OCI-LY1 (cell line): ENCODE measurements at regions not wholly inside any gene's neighbourhood (a gene's known extent, or its start where the extent isn't known, plus 50 kb on each side); places are given as distances from the start of the nearest gene placed in this dataset.

Experiments used
- H2AFZ ChIP-seq: fragments of 200-600 bp; sonication (generic), shearing (Covaris generic); 2 replicates; pipeline ENCODE4 v1.6.0; 2014; ENCODE audit warnings: antibody characterized with exemption, mild to moderate bottlenecking, low read length
- H3F3A ChIP-seq: fragments of 200-600 bp; sonication (generic), shearing (Covaris generic); 2 replicates; pipeline ENCODE4 v1.6.0; 2014; ENCODE audit warnings: mild to moderate bottlenecking, antibody characterized with exemption, low read length, moderate library complexity; ENCODE audit not compliant: insufficient read depth
- H3K27ac ChIP-seq: fragments of 200-600 bp; sonication (generic); 2 replicates; pipeline ENCODE4 v1.5.1; 2014; ENCODE audit warnings: low read length, mixed run types, mild to moderate bottlenecking, low read depth; ENCODE audit not compliant: poor library complexity, severe bottlenecking
- H3K27me3 ChIP-seq: fragments of 200-600 bp; sonication (generic); 2 replicates; pipeline ENCODE4 v1.6.0; 2014; ENCODE audit warnings: antibody characterized with exemption, mild to moderate bottlenecking, low read length, moderate library complexity; ENCODE audit not compliant: insufficient read depth
- H3K36me3 ChIP-seq: fragments of 200-600 bp; sonication (generic); 2 replicates; pipeline ENCODE4 v1.6.1; 2014; ENCODE audit warnings: mild to moderate bottlenecking, antibody characterized with exemption, low read length, moderate library complexity, mixed read lengths; ENCODE audit not compliant: insufficient read depth
- H3K4me1 ChIP-seq: fragments of 200-600 bp; sonication (generic); 2 replicates; pipeline ENCODE4 v1.5.1; 2014; ENCODE audit warnings: mild to moderate bottlenecking, low read length, moderate library complexity; ENCODE audit not compliant: insufficient read depth, severe bottlenecking
- H3K4me2 ChIP-seq: fragments of 200-600 bp; sonication (generic), shearing (Covaris generic); 2 replicates; pipeline ENCODE4 v1.6.1; 2014; ENCODE audit warnings: low read length
- H3K4me3 ChIP-seq: fragments of 200-600 bp; sonication (generic); 2 replicates; pipeline ENCODE4 v1.5.1; 2014; ENCODE audit warnings: low read length, low read depth, mild to moderate bottlenecking, mixed read lengths; ENCODE audit not compliant: poor library complexity, severe bottlenecking
- H3K79me2 ChIP-seq: fragments of 200-600 bp; shearing (Covaris generic); 2 replicates; pipeline ENCODE4 v1.6.1; 2016; ENCODE audit warnings: mixed run types, low read length, mixed read lengths; ENCODE audit not compliant: insufficient read depth
- H3K9ac ChIP-seq: fragments of 200-600 bp; sonication (generic), shearing (Covaris generic); 2 replicates; pipeline ENCODE4 v1.6.1; 2014; ENCODE audit warnings: mild to moderate bottlenecking, low read length, mixed read lengths
- H3K9me2 ChIP-seq: fragments of 200-600 bp; sonication (generic), shearing (Covaris generic); 2 replicates; pipeline ENCODE4 v1.6.1; 2014; ENCODE audit warnings: low read depth, mild to moderate bottlenecking, low read length, mixed read lengths
- H3K9me3 ChIP-seq: fragments of 200-600 bp; shearing (Covaris generic); 2 replicates; pipeline ENCODE4 v1.6.1; 2014; ENCODE audit warnings: low read length, mixed read lengths
- H4K20me1 ChIP-seq: fragments of 200-600 bp; sonication (generic), shearing (Covaris generic); 2 replicates; pipeline ENCODE4 v1.6.0; 2016; ENCODE audit warnings: mild to moderate bottlenecking, low read length; ENCODE audit not compliant: insufficient read depth
- CTCF ChIP-seq: fragments of 200-600 bp; sonication (generic), shearing (Covaris generic); IDR thresholded peaks from 2 replicates; pipeline ENCODE4 v1.5.1; 2017; ENCODE audit warnings: mild to moderate bottlenecking, antibody characterized with exemption, low read length, moderate library complexity, mixed read lengths
- EZH2 ChIP-seq: fragments of 200-600 bp; sonication (generic), shearing (Covaris generic); IDR thresholded peaks from 2 replicates; pipeline ENCODE4 v1.8.0; 2017; ENCODE audit warnings: borderline replicate concordance, mixed run types, mild to moderate bottlenecking, antibody characterized with exemption, low read length, moderate library complexity, mixed read lengths

DNA sequence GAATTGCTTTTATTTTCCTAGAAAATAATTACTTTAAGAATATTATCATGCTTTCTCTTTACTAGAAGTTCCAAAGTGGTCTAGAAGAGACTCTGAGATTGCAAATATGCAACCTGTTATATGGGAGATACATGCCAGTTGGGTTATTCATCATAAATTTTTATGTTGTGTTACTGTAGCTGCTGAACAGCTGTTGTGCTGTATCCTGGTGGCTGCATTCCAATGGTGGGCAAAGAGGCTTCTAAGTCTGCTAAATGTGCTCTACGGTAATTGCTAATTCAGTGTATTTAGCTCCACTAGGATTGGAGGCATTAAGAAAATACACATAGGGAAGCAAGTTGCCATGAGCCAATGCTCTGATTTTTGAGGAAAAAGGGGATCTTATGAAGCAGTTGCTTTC is 409.0 kb downstream of the TUSC7 start:
- H3K27me3 ChIP-seq: no peaks in the 10 kb centered on the region
- H2AFZ ChIP-seq: no peak overlapping the region
- H4K20me1 ChIP-seq: no peaks in the 10 kb centered on the region
- no peaks in the 10 kb centered on the region for H3K36me3 ChIP-seq
- TF ChIP-seq CTCF (no peak), EZH2 (no peak)
- H3K9me3 ChIP-seq: no peaks in the 10 kb centered on the region
- no peak overlapping the region for H3K4me2 ChIP-seq
- no peak overlapping the region for H3K27ac ChIP-seq
- no peaks in the 10 kb centered on the region for H3K79me2 ChIP-seq
- no peaks in the 10 kb centered on the region for H3K4me1 ChIP-seq
- H3K9ac ChIP-seq: no peak overlapping the region
- no peak overlapping the region for H3K4me3 ChIP-seq
- no peaks in the 10 kb centered on the region for H3F3A ChIP-seq
- H3K9me2 ChIP-seq: no peaks in the 10 kb centered on the region

GRCh38 chr3:117120014-117120413 is 410.4 kb downstream of the TUSC7 start:
- Histone ChIP-seq H3K9ac (no peak overlapping the region), H2AFZ (no peak overlapping the region), H3K9me2 (no peaks in the 10 kb centered on the region), H3K4me1 (no peaks in the 10 kb centered on the region), H3K4me3 (no peak overlapping the region), H3K36me3 (no peaks in the 10 kb centered on the region), H3K27me3 (no peaks in the 10 kb centered on the region), H3K27ac (no peak overlapping the region), H3K4me2 (no peak overlapping the region), H4K20me1 (no peaks in the 10 kb centered on the region), H3F3A (no peaks in the 10 kb centered on the region), H3K9me3 (no peaks in the 10 kb centered on the region), H3K79me2 (no peaks in the 10 kb centered on the region)
- TF ChIP-seq EZH2 (no peak), CTCF (no peak)

GRCh38 chr3:117122609-117123008 is 413.0 kb downstream of the TUSC7 start:
- Histone ChIP-seq H4K20me1 (no peaks in the 10 kb centered on the region), H3F3A (no peaks in the 10 kb centered on the region), H3K27me3 (no peaks in the 10 kb centered on the region), H3K9ac (no peak overlapping the region), H2AFZ (no peak overlapping the region), H3K4me2 (no peak overlapping the region), H3K4me1 (no peaks in the 10 kb centered on the region), H3K79me2 (no peaks in the 10 kb centered on the region), H3K27ac (no peak overlapping the region), H3K9me3 (no peaks in the 10 kb centered on the region), H3K4me3 (no peak overlapping the region), H3K36me3 (no peaks in the 10 kb centered on the region), H3K9me2 (no peaks in the 10 kb centered on the region)
- TF ChIP-seq CTCF: no peak
- no peak for TF ChIP-seq EZH2
